AG08396 (cell line): ENCODE measurements at regions not wholly inside any gene's neighbourhood (a gene's known extent, or its start where the extent isn't known, plus 50 kb on each side); places are given as distances from the start of the nearest gene placed in this dataset.

Source experiments
- DNase-seq: peaks from one replicate; pipeline ENCODE4 v3.0.0; 2012; ENCODE audit warnings: low spot score, mixed read lengths

GRCh38 chr10:130799532-130799931 lies 512.0 kb downstream of the TCERG1L start:
- DNase-seq = no peak

DNA sequence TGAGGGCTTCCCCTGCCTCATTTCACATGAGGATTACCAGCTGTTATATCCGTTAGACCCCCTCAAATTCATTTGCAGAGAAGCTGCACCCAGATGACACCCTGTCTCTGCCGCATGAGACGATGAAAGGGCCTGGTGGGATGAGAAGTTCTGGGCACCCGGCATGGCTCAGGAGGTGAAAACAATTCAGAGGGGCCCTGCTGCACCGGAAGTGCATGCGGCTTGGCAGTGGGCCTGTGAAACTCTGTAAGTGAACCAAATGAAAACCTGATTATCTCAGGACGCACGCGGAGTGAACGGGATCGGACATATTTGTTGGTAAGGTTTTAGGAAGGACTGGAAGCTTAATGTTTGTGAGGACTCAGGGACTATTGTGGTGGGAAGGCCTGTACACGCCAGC lies 511.2 kb downstream of the TCERG1L start:
- no peak for DNase-seq

- no peak for DNase-seq
These were observed 510.2 kb downstream of the TCERG1L start for GRCh38 chr10:130801276-130801675.

DNA sequence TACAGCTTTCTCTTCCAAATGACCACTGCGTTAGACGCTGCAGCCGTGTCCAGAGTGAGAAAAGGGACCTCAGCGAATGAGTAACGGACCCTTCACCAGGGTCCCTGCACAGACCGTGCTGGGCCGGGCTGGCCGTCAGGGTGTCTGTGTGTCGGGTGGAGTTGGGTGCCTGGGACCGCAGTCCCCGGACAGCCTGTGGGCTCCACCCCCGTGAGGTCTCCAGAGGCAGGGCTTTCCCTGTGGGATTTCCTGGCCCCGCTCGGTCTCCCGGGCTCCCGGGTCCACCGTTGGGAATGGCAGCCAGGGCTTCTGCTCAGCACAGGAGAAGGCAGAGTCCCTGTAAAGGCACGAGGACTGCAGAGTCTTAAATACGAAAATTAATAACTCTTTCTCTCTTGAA lies 509.7 kb downstream of the TCERG1L start:
- no peak for DNase-seq

- no peak for DNase-seq
These were observed 509.2 kb downstream of the TCERG1L start for GRCh38 chr10:130802301-130802700.

- DNase-seq = no peak
These were observed 507.2 kb downstream of the TCERG1L start for GRCh38 chr10:130804281-130804680.

- no peak for DNase-seq
These were observed 506.5 kb downstream of the TCERG1L start for GRCh38 chr10:130804778-130805634.

- no peak for DNase-seq
These were observed 505.9 kb downstream of the TCERG1L start for GRCh38 chr10:130805635-130806030.

- no peak for DNase-seq
These were observed 505.1 kb downstream of the TCERG1L start for GRCh38 chr10:130806426-130806825.

DNA sequence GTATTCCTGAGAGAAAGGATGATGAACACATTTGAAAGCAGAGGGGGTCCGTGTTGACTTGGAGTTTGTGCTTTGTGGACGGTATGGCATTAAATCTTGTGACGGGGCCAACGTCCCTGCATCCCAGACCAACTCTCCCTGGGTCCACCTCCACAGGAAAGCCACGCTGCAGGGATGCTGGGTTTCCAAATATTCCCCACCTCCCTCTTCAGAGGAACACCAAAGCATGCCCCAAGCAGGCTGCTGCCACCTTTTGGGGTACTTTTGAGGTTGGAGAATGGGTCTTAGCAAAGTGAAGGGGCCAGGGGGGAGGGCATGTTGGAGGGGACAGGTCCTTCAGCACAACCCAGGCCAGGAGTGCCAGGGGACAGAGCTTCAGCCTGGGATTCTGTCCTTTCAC lies 504.4 kb downstream of the TCERG1L start:
- no peak for DNase-seq

DNA sequence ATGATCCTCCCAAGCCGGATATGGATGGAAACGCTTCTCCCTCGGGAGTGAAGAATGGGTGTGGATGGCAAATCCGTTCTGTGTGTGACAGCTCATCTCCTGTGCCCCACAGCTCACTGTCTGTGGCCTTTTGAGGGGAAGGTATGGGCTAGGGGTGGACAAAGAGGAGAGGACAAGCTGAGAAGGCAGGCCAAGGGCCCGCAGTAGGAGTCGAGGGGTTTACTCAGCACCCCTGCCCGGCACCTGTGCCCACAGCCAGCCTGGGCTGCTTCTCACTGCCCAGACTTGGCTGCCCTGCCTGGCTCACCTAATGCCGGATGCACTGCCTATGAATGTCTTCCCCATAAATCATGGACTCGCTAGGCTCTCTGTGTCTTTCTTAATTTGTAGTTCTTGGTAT lies 503.8 kb downstream of the TCERG1L start:
- DNase-seq = no peak

GRCh38 chr10:130808243-130808642 lies 503.3 kb downstream of the TCERG1L start:
- no peak for DNase-seq

GRCh38 chr10:130808686-130809085 lies 502.8 kb downstream of the TCERG1L start:
- no peak for DNase-seq

DNA sequence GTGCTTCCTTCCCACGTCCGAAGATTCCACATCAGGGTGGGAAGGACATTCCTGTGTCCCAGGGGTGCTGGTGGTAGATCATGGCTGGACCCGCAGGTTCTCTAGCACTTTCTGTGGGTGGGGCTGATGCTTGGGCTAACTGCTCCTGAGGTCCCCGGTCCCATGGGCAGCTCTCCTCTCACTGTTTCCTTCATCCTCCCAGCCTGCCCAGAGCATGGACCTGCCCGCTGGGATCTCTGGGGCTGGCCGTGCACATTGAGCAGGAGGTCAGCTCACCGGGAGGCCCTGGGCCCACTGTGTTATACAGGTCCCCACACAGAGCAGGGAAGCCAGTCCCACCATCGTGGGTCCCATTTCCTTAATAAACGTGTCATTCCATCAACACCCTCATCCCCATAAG lies 502.3 kb downstream of the TCERG1L start:
- DNase-seq = no peak

- no peak for DNase-seq
These were observed 501.6 kb downstream of the TCERG1L start for GRCh38 chr10:130809761-130810515.

GRCh38 chr10:130810856-130811255 lies 500.7 kb downstream of the TCERG1L start:
- no peak for DNase-seq

DNA sequence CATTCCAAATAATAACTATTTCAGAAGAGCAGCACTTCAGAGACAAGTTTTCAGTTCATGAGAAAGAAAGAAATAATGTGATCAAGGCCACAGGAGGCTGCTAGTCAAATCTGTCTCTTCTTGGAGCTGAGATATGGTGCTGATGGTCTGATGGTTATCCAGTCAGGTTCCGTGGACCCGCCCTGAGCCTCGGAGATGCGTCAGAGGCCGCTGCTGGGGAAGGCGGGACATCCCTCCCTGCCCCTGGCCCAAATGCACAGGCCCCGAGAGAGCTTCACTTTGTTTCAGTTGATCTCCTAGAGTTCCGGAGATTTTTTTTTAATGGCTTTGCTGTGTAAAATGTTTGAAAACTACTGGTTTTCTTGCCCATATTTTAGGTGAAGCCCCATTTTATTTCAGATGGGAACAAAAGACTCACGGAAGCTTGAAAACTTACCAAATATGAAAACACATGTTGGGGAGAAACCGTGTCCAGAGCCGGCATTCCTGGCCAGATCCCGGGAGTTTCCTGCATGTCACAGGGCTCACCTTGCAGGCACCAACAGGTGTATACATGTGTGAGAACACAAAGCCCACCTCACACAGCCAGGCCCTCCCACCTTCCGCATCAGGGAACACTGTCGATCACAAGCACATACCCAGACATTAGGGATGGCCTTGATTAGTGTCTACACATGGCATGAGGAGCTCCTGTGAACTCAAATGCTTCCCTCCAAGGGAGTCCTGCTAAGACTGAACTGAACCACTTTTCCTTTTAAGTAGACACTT lies 499.0 kb downstream of the TCERG1L start:
- no peak for DNase-seq

GRCh38 chr10:130814610-130815009 lies 496.9 kb downstream of the TCERG1L start:
- DNase-seq = no peak

DNA sequence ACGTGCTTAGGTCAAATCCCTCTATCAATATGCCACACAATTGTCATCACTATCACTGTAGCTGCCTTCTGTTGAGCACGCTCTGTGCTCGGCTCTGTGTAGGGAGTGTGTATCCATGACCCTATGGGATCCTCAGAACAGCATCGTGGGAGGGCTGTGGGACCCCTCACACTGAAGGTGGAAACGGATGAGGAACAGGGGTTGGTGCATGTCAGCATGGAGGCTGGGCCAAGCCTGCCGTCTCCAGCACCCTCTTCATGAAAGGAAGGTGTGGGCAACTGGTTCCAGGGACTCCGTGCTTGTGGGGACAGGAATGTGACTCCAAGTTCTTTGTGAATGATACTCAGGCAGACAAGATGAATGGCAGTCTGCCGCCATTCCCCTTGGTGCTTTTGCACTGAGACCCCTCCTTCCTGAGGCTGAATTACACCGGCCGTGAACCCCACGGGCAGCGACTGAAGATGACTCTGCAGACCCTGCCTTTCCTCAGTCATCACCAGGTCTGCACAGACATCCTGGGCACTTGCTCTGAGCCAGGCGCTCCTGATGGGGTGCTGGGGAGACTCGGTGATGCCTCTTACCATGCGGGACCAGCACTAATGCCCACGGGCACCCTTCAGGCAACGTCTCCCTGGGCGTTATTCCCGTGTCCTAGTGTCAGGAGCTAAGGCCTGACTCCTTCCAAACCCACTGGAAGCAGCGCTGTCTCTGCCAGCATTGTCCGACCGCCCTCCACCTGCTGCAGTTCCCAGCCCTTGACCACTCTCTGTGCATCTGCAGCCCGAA lies 495.2 kb downstream of the TCERG1L start:
- no peak for DNase-seq

GRCh38 chr10:130817046-130817624 lies 494.4 kb downstream of the TCERG1L start:
- DNase-seq = no peak

GRCh38 chr10:130817674-130818073 lies 493.8 kb downstream of the TCERG1L start:
- no peak for DNase-seq
